Brain microvascular endothelial cell (primary cell): ENCODE measurements at regions not wholly inside any gene's neighbourhood (a gene's known extent, or its start where the extent isn't known, plus 50 kb on each side); places are given as distances from the start of the nearest gene placed in this dataset.
A peak's percentile ranks its signal among the peaks of the same experiment; 100 is the strongest.

ENCODE experiments used
- DNase-seq: peaks from one replicate; pipeline ENCODE4 v3.0.0-alpha.2; 2020
- H3K27ac ChIP-seq: fragments of 250-450 bp; sonication (Bioruptor Pico); 2 replicates; pipeline ENCODE4 v1.5.1; 2020; ENCODE audit warnings: mild to moderate bottlenecking, moderate library complexity
- H3K27me3 ChIP-seq: fragments of 250-450 bp; sonication (Bioruptor Pico); replicated peaks from 2 replicates; pipeline ENCODE4 v1.5.1; 2020; ENCODE audit warnings: mild to moderate bottlenecking
- H3K36me3 ChIP-seq: fragments of 250-450 bp; sonication (Bioruptor Pico); replicated peaks from 2 replicates; pipeline ENCODE4 v1.5.1; 2020; ENCODE audit warnings: mild to moderate bottlenecking
- H3K4me3 ChIP-seq: 2 replicates; pipeline ENCODE4 v1.5.1; 2011; ENCODE audit warnings: low read depth, mild to moderate bottlenecking, control low read depth, low read length, moderate library complexity
- CTCF ChIP-seq: IDR thresholded peaks from 2 replicates; pipeline ENCODE4 v1.5.1; 2011; ENCODE audit warnings: low read depth, mild to moderate bottlenecking, moderate library complexity, low read length, control low read depth, inconsistent platforms; ENCODE audit errors: missing control alignments
- in situ Hi-C: cut with HindIII; loops from 2 replicates; pipeline ENCODE4 v1.10.0; 2017; ENCODE audit warnings: low sequenced_read_pairs, low pct_ligation_motif_present

- TF ChIP-seq CTCF = no peak
- no peak for DNase-seq
- no peak overlapping the region for H3K27ac ChIP-seq
- H3K27me3 ChIP-seq = no peaks in the 10 kb centered on the region
- H3K36me3 ChIP-seq = no peaks in the 10 kb centered on the region
- in situ Hi-C loops = no loop called here
- H3K4me3 ChIP-seq = no peak overlapping the region
Observed at GRCh38 chr3:168976969-168977368, 686.5 kb downstream of the MECOM start.

- H3K4me3 ChIP-seq = no peak overlapping the region
- in situ Hi-C loops = no loop called here
- H3K27ac ChIP-seq = no peak overlapping the region
- H3K36me3 ChIP-seq = no peaks in the 10 kb centered on the region
- no peak for TF ChIP-seq CTCF
- no peak for DNase-seq
- H3K27me3 ChIP-seq = no peaks in the 10 kb centered on the region
Observed at GRCh38 chr3:168975576-168975975, 687.9 kb downstream of the MECOM start.

GRCh38 chr3:168974617-168975403, 688.7 kb downstream of the MECOM start:
- Histone ChIP-seq H3K27me3 (no peaks in the 10 kb centered on the region), H3K36me3 (no peaks in the 10 kb centered on the region), H3K4me3 (no peak overlapping the region), H3K27ac (no peak overlapping the region)
- TF ChIP-seq CTCF = no peak
- in situ Hi-C loops = no loop called here
- DNase-seq = no peak

- Histone ChIP-seq H3K27me3 (no peaks in the 10 kb centered on the region), H3K4me3 (no peak overlapping the region), H3K36me3 (no peaks in the 10 kb centered on the region), H3K27ac (peak overlapping the region; percentile 18)
- no peak for DNase-seq
- in situ Hi-C loops = no loop called here
- no peak for TF ChIP-seq CTCF
Observed at GRCh38 chr3:168973897-168974296, 689.6 kb downstream of the MECOM start.

GRCh38 chr3:168973206-168973605, 690.3 kb downstream of the MECOM start:
- TF ChIP-seq CTCF = no peak

GRCh38 chr3:168968609-168969008, 694.9 kb downstream of the MECOM start:
- DNase-seq = no peak
- H3K27ac ChIP-seq = no peak overlapping the region
- TF ChIP-seq CTCF = no peak
- in situ Hi-C loops = no loop called here
- H3K27me3 ChIP-seq = no peaks in the 10 kb centered on the region
- H3K36me3 ChIP-seq = no peaks in the 10 kb centered on the region
- no peak overlapping the region for H3K4me3 ChIP-seq

More at GRCh38 chr3:168973206-168973605, 690.3 kb downstream of the MECOM start:
- no peak overlapping the region for H3K4me3 ChIP-seq
- H3K36me3 ChIP-seq = no peaks in the 10 kb centered on the region
- in situ Hi-C loops = no loop called here
- DNase-seq = no peak
- no peaks in the 10 kb centered on the region for H3K27me3 ChIP-seq
- H3K27ac ChIP-seq = no peak overlapping the region
